GM12891 (cell line): ENCODE measurements at regions not wholly inside any gene's neighbourhood (a gene's known extent, or its start where the extent isn't known, plus 50 kb on each side); places are given as distances from the start of the nearest gene placed in this dataset.

Experiments
- POLR2A ChIP-seq: IDR thresholded peaks from 2 replicates; pipeline ENCODE4 v1.6.1; 2011; ENCODE audit warnings: low read depth, low read length, control low read depth
- POLR2AphosphoS5 ChIP-seq: IDR thresholded peaks from 2 replicates; pipeline ENCODE4 v1.6.1; 2011; ENCODE audit warnings: low read depth, low read length, control low read depth
- TAF1 ChIP-seq: IDR thresholded peaks from 2 replicates; pipeline ENCODE4 v1.6.1; 2011; ENCODE audit warnings: low read depth, low read length, control low read depth

DNA sequence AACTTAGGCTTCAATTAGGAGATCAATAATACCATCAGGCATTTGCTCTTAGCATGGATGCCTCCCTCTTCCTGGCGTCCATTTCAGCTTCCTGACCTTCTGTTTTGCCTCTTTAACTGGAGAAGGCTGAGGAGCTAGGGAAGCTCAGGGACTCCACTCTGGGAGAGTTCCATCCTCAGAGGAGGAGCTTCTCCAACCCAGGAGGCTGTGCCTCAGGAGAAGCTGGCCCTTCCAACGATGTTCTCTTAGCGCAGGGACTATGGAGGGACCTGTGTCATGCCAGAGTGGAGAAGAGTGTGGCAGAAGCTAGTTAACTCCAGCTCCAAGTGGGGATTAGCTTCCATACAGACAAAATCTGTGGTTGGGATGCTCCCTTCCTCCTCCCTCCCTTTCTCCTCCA lies 58.0 kb downstream of the KCNA5 start:
- TF ChIP-seq TAF1 (no peak), POLR2A (no peak), POLR2AphosphoS5 (no peak)
